Right lobe of liver (tissue), 4 donors: ENCODE measurements at regions not wholly inside any gene's neighbourhood (a gene's known extent, or its start where the extent isn't known, plus 50 kb on each side); places are given as distances from the start of the nearest gene placed in this dataset.

Source experiments
- CTCF ChIP-seq, 4 donors: fragments of 200-600 bp in 3 of 4; fragments of 450-650 bp in 1 of 4; IDR thresholded peaks; one replicate each; pipeline versions ENCODE4 v1.5.1 to v1.8.0; 2016 to 2022; ENCODE audit warnings: antibody characterized with exemption in 4 of 4, mild to moderate bottlenecking in 2 of 4
- POLR2A ChIP-seq: fragments of 450-650 bp; IDR thresholded peaks from one replicate; pipeline ENCODE4 v1.6.1; 2017; ENCODE audit warnings: antibody characterized with exemption, mild to moderate bottlenecking
- donor health status: DM: no; HTN: no; CAD: no.
- donor health status: DM: no; HTN: no; CAD: no.
- donor health status: DM: no; HTN: yes; CAD: no.

GRCh38 chr11:115911613-115912346 lies 407.6 kb upstream of the CADM1 start:
- TF ChIP-seq POLR2A: no peak
- no peak for TF ChIP-seq CTCF (IDR thresholded peaks at IDR 0.05)
